ELR (cell line): ENCODE measurements at regions not wholly inside any gene's neighbourhood (a gene's known extent, or its start where the extent isn't known, plus 50 kb on each side); places are given as distances from the start of the nearest gene placed in this dataset.
A peak's percentile ranks its signal among the peaks of the same experiment; 100 is the strongest.

Source experiments
- DNase-seq: peaks from one replicate; pipeline ENCODE4 v3.0.0-alpha.2; 2015; ENCODE audit warnings: low read depth

DNA sequence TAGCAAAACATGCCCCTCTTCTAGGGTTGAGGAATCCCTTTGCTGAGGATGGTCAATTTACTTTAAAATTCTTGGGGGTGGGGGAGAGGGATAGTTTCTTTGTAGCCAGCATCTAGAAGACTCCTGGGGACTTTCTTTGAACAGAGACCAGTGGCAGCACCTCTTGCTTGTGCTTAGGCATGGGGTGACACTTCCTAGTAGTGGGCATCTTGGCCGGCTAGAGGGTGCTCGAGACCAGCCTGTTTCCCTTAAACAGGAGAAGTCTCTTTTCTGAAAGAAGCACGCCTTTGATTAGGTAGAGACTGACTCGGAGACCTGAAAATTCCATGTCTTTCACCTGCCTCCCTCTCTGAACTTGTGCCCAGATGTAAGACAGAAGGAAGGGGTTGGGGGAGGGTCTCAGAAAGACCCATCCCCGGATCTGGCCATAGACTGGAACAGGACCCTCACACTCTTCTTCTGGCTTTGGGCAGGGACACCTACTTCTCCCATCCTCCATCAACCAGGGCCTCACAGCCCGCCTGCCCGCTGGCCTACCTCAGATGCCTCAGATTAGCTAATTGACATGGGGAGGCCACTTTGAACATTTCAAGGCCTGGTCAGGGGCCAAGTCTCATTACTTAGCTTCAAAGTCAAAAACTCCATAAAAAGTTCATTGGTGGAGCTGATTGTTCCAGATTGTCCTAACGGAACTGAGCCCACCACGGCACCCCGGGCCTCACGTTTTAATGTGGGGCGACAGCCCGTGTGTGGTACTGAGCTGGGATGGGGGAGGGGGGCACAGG is 172.2 kb downstream of the CDC5L start:
- DNase-seq, result no peak

DNA sequence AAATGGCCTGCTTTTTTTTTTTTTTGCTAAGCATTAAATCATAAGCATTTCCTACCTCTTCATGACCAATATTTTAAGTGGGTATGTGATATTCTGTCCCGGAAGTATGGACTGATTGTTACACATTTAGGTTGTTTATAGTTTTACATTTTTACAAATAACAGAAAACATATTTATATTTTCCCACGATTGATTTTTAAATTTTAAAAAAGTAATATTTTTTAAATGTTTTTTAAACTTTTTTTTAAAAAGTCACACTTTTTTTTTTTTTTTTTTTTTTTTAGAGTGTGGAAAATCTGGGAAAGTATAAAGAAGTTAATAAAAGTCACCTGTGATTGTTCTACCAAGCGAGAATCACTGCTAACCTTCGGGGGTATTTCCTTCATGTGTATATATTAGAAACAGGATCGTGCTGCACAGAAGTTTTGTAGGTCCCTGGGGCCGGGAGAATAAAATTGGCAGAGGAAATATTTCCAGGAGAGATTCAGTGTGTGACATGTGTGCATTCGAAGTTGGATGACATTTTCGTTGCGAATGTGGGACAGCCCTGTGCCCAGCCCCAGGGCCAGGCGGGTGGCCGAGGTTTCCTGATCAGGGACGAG is 173.1 kb downstream of the CDC5L start:
- DNase-seq, result no peak

DNA sequence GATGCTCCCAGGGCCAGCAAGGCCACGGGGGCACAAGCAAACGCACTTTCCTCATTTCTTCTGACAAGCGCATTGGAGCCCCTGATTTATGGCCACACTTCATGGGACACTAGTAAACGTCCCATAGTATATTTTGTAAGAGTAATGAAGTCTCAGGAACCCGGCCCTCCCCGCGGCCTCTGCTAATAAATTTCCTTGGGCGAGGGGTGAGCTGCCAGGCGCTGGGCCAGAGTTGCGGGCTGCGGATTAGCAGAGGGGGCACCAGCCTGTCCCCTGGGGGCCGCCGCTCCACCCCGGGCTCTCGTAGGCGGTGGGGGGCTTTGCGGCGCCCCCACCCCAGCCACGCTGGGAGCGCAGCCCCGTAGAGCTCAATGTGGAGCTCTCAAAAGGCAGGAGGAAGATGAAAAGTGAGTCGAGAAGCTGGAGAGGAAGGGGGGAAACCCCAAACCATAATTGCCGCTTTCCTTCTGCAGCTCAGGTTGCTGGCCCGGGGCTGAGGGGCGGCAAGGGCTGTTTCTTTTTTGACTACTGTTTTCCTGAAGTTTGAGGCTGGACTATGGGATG is 173.6 kb downstream of the CDC5L start:
- DNase-seq, result no peak

DNA sequence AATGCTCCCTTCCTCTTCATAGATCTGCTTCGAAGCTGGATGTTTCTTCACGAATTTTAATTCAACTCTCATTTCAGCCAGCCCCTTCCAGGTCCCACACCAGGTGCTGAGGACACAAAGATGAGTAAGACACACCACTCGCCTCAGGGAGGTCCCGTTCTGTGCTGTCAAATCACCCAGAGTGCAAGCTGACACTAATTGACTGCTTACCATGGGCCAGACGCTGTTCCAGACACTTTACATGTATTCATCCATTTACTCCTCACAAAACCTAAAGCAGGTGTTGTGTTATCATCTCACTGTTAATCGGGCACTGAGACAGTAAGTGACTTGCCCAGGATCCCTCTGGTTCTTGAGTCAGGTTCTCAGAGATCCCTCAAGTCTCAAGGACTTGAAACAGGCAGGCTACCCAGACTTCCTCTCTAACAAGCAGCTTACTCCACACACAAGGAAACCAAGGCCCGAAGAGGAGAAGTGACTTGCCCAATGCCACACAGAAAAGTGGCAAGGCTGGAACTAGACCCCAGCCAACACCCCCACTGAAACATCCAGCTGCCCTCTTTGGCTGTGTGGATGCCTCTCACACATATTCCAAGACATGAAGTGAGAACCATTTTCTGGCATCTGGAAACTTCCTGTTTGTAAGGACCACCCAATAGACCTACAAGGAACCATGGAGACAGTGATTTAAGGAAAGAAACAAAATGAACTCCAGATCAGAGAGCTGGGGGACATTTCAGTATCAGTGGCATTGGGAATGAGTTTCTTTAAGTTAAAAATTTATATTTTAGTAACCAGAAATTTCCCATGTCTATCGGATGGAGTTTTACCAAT is 174.5 kb downstream of the CDC5L start:
- no peak for DNase-seq

DNA sequence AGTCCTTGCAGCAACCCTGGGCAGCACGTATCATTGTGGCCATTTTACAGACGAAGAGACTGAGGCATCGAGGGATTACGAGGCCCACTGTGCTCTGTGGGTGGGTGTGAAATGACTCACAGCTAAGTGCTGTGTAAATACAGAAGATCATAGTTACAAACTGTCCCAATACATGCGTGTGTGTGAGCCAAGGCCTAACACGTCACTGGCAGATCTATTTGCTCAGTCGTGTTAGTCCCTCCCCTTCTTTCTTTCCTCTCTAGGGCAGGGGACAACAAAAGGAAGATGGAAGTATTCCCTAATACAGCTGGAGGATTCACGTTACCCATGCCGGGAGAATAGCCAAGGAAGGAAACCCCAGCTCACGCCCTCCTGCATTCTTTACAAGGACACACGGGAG is 175.9 kb downstream of the CDC5L start:
- no peak for DNase-seq

DNA sequence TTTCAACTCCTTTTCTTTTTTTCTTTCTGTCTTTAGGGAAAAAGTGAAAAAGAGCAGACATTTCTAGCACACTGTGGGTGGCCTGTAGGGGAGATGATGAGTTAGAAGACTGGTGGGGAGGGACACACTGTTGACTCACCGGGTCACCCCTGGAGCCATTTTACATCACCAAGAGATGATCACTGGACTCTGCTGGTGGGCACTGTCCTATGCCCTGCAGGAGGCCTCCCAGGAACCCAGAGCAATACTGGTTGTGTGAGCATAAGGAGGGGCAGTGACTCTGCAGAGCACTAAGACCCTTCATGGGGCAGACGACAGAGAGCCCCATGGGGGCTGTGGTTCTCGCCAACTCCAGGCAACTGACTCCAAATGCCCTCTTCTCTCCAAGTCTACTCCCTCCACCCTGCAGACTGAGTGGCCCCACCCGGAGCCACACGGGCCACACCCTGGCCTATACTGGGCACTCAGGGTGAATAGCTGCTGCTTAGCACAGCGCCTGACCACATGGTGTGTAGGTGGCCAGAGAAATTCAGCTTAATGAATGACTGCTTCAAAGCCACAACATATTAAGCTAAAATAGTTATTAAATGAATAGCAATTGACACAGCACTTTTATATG is 177.5 kb downstream of the CDC5L start:
- no peak for DNase-seq

DNA sequence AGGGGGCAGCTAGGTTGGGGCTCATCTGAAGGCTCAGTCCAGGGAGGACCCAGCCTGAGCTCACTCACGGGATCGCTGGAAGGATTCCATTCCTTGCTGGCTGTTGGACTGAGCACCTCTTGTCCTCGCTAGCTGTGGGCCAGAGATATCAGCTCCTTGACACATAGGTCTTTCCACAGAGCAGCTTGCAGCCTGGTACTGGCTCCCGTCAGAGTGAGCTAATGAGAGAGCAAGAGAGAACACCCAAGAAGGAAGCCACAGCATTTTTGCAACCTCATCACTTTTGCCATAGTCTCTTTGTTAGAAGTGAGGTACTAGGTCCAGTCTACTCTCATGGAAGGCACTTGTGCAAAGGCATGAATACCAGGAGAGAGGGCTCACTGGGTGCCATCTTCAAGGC is 179.9 kb downstream of the CDC5L start:
- no peak for DNase-seq

DNA sequence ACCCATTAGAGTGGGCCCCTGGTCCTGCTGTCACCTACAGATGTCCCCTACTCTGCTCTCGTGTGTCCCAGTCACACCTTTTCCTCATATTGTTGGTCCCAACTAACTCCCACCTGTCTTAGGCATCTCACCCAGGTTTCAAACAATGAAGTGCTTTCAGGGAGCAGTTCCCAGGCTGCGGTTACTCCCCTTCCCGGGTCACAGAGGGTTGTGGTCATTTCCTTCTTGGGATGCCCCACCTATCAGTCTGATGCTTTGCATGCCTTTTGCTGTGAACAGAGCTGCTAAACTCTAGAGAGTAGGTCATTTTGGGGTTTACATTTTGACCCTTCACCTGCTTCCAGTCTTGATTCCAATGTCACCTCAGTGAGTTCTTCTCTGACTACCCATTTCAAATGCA is 181.6 kb downstream of the CDC5L start:
- DNase-seq, result no peak

DNA sequence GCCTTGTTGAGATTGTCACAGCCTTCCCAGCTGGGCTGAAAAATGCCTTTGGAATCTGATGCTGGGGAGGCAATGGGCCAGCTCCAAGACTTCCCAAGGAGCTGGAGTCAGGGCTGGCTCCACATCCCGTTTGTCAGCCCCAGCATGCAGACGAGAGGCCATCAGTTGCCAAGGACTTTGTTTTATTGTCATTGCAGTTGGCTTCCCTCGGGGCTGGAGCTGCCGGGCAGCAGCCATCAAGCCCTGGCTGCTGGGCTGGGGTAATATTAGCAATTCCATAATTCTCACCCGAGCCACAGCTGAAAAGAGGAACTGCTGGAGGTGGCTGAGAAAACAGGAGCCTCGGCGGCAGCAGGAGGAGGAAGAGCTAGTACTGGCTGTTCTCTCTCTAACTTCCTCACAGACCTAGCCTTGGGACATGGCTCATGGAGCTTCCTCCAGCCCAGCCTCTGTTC is 182.5 kb downstream of the CDC5L start:
- DNase-seq, result peak; percentile 11

DNA sequence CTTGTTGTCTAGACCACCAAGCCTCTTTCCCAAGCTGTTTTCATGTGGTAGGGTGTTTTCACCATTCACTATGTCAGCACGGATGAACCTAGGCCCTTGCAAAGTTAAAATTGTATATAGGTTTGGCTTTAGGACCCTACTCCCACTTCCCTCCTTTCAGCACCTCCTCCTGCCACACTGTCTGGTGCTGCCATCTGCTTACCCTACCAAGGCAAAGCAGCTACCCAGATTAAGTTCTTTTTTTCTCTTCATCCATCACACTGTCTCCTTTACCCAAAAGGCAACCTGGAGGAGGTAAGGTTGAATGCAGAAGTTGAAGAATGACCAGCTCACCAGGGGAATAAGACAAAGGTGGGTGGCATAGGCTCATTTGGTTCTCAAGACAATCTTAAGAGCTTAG is 184.0 kb downstream of the CDC5L start:
- DNase-seq, result no peak

DNA sequence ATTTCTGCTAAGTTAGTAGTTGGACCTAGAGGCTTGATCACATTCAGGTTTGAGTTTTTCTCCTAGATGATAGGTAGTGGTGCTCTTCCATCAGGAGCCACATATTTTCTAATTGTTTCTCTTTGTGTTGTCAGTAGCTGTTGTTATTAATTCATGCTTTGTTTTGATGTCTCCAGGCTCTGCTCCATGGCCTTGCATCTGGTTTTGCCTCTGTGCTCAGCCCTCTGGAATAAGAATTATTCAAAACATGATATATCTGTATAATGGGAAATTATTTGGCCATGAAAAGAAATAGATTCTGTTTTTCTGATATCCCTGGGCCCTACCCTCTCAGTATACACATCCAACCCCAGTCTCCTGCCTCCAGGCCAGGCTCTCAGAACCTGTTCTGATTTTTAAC is 184.8 kb downstream of the CDC5L start:
- no peak for DNase-seq

DNA sequence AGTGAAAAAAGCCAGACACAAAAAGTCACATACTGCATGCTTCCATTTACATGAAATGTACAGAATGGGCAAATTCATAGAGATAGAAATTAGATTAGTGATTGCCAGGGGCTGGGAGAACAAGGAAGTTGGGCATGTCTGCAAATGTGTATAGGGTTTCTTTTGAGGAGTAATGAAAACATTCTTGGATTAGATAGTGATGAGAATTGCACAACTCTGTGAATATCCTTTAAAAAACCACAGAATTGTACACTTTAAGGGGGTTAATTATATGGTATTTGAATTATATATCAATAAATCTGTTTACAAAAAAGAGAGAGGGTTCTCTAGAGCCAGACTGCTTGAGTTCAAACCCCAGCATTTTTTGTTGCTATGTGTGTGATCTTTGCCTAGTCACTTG is 188.1 kb downstream of the CDC5L start:
- DNase-seq, result no peak

DNA sequence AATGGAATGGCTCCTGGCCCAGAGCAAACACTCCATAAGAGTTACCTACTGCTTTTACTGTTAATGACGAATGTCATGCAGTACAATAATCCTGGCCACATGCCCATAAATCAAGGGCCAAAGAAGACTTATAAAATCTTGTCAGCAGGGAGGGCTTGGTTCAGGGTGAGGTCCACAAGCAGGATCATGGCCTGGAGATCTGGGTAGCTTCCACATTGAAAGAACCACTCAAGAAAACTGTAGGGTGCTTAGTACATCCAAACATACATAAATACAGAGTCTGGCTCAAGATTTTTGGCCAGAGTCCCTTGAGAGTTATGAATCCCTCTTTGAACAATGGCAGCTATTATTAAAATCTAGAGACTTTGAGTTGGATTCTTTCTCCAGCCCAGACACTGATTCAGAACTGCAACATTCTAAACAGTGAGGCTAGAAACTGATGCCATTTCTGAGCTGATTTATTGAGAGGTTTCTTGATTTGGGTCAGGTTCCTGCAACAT is 188.7 kb downstream of the CDC5L start:
- DNase-seq, result no peak

DNA sequence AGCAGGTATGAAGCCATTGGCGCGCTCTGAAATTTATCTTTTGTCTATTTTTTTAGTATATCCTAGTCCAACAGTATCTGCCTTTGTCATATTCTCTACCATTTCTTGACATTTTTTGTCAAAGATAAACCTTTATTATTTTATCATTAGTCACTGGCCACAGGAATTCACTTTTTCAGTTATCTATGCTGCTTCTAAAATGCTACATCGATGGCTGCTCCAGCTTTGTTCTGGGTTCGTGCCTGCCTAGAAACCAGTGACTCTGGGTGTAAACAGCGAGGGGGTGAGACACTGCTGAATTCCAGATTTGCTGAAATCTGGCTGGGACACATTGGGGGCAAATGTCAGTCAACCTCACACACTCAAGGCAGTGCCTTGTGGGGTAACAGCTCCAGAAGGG is 193.4 kb downstream of the CDC5L start:
- peak; percentile 70 for DNase-seq

DNA sequence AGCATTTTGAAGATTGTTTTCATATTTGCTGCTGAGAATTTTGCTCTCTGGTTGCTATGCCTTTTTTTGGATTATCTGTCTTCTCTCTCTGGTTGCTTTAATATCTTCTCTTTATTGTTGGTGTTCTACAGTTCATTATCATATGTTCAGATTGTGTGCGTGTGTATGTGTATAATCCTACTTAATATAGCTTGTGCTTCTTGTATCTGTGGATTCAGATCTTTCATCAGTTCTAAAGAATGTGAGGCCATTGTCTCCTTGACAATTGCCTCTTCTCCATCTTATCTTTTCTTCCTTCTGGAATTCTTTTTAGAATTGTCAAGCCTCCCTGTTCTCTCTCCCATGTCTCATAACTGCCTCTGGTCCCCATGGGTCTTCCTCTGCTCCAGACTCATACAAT is 195.4 kb downstream of the CDC5L start:
- DNase-seq, result no peak

DNA sequence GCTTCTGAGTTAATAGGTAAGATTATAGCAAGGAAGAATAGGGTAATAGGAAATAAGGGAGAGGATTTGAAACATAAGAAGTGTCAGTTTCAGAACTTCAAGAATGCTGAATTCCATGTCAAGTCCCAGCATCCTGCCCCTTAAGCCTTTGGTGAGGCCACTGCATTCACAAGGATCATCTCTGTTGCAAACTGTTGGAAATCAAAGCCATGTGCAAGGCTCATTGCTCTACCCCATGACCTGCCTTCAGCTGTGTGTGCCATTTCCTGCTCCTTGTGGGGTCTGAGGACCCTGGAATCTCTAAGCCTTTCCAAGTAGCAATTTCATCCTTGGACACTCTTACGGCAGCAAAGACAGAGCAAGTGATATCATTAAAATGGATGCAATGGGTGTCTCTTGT is 203.0 kb downstream of the CDC5L start:
- DNase-seq, result no peak

DNA sequence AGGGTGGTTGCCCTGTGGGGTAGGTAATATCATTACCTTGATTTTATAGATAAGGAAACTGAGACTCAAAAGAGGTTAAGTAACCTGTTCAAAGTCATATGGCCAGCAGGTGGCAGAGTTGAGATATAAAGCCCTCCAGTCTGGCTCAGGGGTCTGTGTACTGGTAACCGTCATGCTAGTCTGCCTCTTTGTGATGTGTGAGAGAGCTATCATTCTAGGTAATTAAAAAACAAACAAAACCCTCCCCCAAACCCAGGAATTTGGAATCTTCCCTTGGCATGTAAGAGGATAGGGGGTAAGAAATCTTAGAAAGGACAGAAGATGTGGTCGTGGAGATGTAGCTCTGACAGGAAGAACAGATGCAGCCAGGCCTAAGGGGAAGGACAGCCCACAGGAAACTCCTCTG is 206.0 kb downstream of the CDC5L start:
- peak; percentile 81 for DNase-seq

DNA sequence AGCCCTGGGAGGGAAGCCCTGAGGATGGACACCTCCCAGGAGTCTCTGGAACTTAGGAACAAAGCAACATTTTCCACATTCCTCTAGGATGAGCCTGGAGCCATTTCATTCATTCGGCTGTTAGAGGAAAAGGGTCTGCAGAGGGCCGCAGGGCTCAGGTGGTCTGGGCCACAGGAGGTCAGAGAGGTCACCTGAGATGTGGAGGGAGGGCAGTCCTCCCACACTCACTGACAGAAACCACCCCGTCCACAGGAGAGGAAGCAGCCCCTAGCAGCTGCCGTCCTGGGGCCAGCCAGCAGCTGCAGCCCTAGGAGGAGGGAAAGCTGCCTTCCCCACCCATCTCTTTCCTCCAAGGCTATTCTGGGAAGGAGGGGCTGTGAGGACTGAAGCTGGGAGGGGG is 207.0 kb downstream of the CDC5L start:
- DNase-seq, result no peak

DNA sequence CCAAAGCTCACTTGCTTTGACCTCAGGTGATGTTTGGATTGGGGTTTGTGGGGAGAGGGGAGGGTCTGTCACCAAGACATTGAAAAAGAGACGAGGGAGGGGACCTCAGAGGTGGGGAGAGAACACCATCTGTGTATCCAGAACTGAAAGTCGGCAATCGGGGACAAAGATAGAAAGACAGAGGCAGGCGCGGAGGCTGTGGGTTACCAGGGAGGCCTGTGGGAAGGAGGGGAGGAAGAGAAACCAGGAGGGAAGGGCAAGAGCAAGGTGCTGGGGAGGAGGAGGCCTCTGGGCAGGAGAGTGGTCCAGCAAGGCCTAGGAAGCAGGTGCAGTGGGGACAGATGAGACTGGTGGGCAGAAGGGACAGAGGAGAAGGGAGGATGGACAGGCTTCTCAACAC is 211.2 kb downstream of the CDC5L start:
- no peak for DNase-seq

DNA sequence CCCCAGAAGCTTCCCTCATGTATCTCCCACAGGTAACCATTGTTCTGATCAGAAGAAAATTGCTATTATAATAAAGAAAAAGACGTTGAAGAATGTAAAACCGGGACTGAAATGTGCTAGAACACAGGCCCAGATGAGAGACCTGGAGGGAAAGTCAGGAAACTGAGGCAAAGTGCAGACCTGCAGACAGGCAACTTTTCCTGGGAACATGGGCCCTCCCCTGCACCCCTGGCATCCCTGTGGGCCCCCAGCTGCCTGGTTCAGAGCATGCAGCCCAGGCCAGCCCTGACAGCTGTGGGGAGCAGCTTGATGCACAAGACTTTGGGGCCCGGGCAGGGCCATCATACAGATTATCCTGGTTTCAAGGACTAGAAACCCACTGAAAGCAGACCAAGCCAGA is 212.2 kb downstream of the CDC5L start:
- DNase-seq, result no peak

DNA sequence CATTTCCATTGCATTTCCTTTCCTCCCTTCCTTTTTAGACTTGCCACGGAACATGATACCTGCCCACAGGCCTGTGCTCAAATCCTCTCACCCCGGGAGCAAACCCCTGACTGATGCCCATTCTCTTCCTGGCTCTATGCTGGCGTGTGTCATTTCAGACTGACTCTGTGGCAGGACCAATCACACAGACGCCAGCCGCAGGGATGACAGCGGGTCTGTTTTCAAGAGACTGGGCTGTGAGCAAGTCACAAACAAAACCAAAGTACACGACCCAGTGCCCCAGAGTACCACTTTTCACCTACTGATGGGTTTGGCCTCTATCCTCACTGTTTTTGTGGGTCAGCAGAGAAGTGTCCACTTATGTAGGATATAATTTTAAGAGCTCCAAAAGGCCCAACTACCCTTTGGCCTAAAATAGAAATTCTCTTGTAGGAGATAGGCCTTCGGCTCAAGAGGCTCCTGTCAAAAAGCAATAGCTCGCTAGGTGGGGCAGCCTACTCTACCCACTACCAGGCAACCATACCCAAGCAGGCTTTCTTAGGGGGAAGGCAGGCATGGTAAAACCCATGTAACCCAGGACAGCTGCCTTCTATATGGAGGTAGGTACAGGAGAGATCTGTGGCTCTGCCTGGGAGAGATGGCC is 215.7 kb downstream of the CDC5L start:
- no peak for DNase-seq

DNA sequence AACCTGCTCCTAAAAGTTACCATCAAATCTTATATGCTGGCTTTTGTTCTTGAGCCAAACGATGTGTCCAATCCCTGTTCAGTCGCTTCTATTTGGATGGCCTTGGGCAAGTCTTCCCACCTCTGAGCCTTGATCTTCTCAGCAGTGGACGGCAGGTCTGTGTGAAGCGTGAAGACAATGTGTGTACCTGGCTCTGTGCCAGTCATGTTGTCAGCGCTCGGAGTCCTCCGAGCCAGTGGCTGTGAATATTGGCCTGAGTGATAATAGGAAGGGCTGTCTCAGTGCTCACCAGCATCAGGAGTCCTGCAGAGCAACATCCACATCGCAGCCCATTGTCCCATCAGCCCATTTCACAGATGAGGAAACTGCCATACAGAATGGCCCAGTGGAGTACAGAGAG is 219.0 kb downstream of the CDC5L start:
- no peak for DNase-seq
